Posterior vena cava (tissue), 2 donors: ENCODE measurements at regions not wholly inside any gene's neighbourhood (a gene's known extent, or its start where the extent isn't known, plus 50 kb on each side); places are given as distances from the start of the nearest gene placed in this dataset.
"Not testable (repeated sequence)": the region's sequence is repeated elsewhere in the genome, so short reads cannot be mapped to it uniquely, and the experiment has no call there.

Experiments used
- DNase-seq: peaks from one replicate; pipeline ENCODE4 v3.0.0-alpha.2; 2020; ENCODE audit warnings: low spot score
- intact Hi-C, 2 donors: fragments of 100-400 bp; cut with DNase I; formaldehyde crosslinking; loops; one replicate each; pipeline versions ENCODE4 v1.14.1 to v1.14.2; 2022 to 2023
- donor health status: DM: yes; HTN: yes; CAD: no.
- donor health status: DM: yes; HTN: yes; CAD: no.

DNA sequence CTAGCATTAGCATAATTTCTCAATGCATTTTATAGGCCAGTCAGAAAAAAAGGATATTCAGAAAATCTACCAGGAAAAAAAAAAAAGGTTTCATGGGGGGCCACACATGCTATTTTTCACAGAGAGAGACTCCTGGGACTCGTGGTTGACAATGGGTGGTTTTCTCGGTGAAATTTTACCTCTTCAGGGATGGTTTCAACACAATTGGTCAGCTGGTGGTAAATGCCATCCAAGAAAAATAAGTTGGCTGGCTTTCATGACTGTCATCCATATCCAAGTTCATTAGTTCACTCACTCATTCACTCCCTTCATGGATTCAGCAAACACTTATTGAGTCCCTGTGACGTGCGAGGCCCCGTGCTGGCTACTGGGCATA is 217.3 kb downstream of the SHQ1 start:
- intact Hi-C loops, result no loop called here

DNA sequence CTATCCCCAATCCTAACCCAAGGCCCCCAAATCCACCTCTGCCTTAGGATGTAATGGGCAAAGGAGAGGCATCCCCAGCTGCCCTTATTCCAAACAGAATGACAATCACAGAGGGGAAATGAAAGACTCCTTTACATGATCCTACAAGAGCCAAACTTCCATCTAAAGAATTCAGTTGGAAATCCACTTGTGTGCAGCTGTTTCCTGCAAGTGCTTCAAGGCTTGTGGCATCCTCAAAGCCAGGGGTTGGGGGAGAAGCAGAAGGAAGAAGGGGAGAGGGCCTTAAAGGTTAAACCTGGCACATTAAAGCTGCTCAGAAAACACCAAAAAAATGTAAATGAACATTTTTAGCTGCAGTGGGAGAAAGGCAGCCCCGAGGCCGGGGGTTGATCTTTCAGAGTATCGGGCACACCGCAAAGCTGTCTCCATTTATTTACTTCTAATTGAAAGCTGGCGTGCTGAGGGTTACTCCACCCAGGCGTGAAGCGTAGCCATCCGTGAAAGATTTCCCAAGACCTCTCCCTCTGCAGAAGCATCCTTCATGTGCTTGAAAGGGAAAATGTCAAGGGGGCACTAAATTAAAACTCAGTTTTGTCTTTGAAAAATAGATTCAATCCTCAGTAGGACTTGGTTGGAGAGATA is 217.8 kb downstream of the SHQ1 start:
- intact Hi-C loops, result no loop called here
- DNase-seq, result no peak

More for the DNA sequence above, 217.3 kb downstream of the SHQ1 start:
- no peak for DNase-seq

DNA sequence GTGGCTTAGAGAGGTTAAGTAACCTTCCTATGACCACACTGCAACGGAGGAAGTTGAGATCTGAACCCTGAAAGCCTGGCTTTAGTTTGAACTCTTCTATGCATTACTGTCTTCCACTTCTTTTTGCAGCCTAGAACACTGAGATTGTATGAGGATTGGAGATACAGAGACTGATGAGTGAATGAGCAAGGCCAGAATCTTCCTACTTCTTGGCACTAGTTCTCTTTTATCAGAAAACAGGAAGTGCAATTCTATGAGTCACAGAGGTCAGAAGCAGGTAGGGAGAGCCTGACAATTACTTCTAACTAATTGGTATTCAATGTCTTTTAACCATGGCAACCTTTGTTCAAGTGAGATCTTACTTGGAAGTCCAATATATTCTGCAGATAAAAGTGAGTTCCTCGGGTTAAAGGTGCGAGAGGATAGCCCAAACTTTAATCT is 219.0 kb downstream of the SHQ1 start:
- DNase-seq, result no peak
- intact Hi-C loops, result no loop called here

DNA sequence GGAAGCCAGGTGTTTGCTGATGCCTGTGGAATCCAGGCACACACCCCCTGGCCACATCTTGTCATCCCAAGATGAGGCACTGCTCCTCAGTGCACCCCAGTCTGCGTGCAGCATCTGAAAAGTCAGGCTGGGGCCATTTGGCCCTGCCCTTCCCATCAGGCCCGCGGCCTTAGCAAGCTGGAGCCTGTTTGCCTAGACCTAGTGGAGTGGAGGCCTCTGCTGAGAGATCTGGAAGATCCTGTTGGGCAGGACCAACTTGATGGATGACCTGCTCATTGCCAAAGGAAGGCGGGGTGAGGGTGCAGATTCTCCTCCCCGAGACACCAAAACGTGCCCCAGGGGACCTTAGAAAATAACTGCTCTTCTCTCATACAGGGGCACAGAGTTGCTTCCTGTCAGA is 220.2 kb downstream of the SHQ1 start:
- no peak for DNase-seq
- intact Hi-C loops, result no loop called here

DNA sequence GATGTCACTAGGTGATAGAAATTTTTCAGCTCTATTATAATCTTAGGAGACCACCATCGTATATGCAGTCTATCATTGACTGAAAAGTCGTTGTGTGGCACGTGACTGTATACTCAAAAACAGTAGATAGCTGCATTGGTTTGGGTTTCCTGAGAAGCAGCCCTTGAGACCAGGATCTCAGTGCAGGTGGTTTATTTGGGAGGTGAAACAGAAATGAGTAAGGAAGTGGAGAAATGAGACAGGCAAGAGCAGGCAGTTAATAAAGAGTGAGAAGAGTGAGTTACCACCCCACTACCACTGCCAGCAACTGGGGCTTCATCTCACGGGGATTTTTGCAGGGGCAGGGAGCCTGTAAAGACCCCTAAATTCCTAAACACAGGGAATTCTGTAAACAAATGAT is 221.0 kb downstream of the SHQ1 start:
- intact Hi-C loops, result no loop called here
- DNase-seq, result no peak

DNA sequence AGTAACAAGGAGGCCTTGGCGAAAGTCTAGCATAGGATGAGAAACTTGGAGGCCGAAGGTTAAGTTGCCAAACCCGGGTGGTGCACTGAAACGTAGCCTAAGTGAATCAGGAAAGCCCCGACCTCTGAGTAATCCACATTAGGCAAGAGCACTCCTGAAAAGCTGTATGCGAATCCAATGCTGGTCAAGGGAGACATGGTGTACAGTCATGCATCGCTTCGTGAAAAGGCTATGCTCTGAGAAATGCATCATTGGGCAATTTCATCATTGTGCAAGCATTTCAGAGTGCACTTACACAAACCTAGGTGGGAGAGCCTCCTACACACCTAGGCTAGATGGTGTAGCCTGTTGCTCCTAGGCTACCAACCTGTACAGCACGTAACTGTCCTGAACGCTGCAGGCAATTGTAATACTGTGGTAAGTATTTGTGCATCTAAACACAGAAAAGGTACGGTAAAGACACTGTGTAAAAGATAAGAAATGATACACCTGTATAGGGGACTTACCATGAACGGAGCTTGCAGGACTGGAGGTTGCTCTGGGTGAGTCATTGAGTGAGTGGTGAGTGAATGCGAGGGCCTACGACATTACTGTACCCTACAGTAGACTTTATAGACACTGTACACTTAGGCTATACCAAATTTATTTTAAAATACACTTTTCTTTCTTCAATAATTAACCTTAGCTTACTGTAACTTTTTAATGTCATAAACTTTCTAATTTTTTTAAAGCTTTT is 222.5 kb downstream of the SHQ1 start:
- intact Hi-C loops, result no loop called here
- DNase-seq, result no peak

DNA sequence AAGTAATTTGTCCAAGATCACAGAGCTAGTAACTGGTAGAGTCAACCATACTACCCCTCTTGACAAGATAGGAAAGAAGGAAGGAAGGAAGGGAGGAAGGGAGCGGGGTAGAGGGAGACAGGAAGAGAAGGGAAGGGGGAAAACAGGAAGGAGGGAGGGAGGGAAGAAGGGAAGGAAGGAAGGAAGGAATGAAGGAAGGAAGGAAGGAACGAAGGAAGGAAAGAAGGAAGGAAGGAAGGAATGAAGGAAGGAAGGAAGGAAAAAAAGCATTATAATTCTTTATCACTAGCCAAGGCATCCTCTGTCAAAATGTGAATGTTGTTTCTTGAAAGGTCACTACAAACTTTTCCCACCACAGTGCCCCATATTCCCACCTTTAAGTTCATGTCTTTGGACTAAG is 223.6 kb downstream of the SHQ1 start:
- no peak for DNase-seq
- intact Hi-C loops, result no loop called here

DNA sequence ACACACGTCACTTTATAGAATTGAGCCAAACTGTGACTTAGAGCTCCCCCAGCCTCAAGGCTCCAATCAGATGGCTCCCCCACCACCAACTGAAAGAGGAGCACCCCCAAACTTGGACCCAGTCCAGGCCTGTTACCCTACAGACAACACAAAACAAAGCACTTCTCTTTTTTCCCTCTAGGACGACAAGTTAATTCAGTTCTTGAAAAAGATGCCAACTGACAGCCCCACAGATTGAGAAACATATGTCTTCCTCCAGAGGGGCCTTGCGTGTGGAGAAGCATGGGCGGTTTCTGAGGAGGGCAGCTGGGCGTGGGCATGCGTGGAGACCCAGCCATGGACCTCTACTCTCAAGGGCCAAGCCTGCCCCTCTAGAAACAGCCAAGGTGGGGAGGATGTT is 229.5 kb downstream of the SHQ1 start:
- no peak for DNase-seq
- intact Hi-C loops, result no loop called here

DNA sequence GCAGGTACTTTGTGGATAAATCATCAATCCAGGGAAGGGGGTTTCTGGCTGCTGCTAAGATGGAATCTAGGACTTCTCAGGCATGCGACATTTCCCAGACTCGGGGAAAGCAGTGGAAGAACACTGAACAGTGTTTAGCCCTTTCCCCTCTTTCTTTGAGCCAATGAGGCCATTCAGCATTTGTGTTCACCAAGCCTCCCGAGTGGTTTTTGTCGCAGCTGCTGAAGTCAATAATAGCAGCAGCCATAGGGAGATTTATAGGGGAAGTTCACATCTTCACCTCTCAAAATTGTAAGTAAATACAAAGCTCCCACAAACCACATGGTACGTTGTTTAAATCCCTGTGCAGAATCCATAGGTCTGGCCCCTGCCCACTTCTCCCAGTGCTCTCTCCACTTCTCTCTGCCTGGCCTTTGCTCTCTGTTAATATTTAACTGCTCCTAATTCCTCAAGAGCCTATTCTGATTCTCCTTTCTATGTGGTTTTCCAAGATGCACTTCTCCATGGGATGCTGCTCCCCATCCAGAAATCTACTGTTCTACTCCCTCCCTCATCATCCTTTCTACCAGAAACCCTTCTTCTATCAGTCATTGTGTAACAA is 230.7 kb downstream of the SHQ1 start:
- no peak for DNase-seq
- intact Hi-C loops, result no loop called here

DNA sequence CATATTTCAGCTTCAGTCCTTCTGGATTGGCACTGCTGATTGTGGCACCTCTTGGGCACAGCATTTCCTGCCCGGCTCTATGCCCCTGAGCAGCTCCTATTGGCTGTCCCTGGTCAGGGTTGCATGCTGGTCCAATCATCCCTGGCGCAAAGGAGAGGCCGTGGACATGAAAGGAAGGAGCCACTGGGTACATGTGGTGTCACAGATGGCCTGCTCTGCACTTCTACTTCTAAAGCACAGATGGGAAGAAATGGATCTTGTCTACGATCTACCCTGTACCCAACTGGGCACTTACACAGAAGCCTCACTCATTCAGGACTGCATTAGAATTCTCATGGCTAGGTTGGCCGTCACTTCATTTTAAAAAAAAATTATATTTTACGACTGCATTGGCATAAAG is 232.5 kb downstream of the SHQ1 start:
- intact Hi-C loops, result no loop called here

DNA sequence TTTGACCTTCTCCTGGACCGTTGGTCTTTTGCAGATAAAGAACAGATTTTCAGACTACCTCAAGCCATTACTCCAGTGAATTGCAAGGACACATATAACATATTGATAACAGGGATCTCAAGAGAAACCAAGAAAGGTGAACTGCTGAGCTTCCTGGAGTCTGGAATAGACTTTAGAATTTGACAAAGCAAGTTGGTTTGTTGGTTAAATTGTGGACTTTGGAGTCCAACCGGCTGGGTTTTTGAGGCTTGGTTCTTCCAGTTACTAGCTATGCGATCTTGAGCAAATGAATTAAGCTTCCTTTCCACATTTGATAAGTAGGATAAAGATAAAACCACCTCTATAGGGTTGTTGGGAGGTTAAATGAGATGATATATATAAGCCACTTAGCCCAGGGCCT is 233.1 kb downstream of the SHQ1 start:
- intact Hi-C loops, result no loop called here
- no peak for DNase-seq

More for the DNA sequence above, 232.5 kb downstream of the SHQ1 start:
- no peak for DNase-seq

DNA sequence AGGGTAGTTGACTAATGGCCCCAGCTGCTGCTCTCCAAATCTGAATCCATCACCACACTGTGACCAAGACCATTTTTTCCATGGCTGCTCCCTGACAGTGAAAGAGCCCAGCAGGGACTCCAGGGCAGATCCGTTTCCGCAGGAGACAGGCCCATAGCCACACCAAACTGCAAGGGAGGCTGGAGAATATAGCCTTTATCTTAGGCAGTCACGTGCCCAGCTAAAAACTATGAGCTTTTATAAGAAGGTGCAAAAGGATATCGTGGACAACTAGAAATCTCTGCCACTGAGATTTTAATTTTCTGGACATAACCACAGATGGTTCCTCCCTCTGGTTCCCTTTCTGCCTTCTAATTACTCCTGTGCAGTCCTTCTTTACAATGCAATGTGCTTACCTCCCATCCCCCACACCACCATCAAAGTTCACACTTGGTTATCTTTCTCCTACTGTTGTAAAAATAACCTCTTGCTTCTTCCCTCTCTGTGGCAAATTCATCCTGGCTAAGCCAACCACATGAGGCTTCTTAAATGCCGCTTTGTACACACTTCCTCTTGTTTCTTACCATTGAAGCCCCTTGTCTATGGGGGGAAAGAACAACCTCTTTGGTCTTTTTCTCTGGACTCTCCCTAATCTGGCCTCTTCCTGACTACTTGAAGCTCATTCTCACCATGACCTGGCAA is 233.7 kb downstream of the SHQ1 start:
- DNase-seq, result no peak
- intact Hi-C loops, result no loop called here

DNA sequence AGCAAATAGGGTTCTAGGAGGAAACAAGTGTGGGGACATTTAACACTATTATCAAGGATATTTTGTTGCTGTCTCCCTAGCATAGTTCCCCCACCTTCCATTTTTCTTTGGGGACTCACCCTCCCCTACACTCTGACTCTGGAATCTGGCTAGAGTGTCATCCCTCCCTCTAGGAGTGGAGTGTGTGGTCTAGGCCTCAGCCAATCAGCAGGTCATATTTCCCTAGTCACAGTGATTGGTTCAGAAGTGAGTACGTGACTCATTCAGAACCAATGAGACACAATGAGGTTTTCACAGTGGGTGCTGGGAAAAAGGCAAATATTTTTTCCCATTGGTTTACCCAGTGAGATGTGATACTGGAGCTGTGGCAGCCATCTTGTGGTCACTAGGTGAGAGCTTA is 234.4 kb downstream of the SHQ1 start:
- intact Hi-C loops, result loop anchor here in 1 of 2 donors (1.0 kb wide), 1 partner anchor 25 kb away; no protein-coding TSS in a partner anchor
- DNase-seq, result no peak

DNA sequence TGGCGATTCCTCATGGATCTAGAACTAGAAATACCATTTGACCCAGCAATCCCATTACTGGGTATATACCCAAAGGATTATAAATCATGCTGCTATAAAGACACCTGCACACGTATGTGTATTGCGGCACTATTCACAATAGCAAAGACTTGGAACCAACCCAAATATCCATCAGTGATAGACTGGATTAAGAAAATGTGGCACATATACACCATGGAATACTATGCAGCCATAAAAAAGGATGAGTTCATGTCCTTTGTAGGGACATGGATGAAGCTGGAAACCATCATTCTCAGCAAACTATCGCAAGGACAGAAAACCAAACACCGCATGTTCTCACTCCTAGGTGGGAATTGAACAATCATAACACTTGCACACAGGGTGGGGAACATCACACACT is 239.1 kb downstream of the SHQ1 start:
- intact Hi-C loops, DNase-seq: not testable (repeated sequence)

DNA sequence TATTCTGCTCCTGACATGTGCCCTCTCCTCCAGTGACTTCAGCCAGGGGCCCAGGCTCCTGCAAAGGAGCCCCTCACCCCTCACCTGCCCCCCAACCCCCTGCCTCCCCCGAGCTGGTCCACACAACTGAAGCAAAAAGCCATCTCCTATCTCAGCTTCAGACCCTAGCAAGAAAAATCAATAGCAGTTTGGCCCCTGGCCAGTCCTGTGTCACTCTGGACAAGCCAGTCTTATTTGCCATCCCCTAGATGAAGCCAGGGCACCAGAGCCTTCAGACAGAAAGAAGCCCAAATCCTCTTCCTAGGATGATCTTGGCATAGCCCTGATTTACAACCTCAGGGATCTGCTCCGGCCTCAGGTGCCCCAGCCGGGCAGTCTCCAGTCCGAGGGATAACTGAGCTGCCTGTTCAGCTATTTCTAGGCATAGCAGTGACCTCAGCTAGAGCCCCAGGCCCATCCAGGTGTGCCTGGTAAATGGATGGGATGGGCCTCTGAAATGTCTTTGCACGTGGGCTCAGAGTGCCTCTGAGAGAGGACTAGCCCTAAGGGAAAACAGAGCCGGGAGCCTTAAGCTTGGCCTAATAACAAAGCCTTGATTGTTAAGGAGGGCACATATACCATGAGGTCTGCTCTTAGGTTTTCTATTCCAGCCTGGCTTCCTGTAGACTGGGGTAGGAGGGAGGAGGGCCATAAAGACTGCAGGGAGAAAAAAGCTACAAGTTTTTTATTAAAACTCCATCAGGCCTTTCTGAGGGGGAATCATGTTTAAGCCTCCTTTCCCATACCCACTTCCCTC is 242.0 kb downstream of the SHQ1 start:
- DNase-seq, result no peak
- intact Hi-C loops, result no loop called here

DNA sequence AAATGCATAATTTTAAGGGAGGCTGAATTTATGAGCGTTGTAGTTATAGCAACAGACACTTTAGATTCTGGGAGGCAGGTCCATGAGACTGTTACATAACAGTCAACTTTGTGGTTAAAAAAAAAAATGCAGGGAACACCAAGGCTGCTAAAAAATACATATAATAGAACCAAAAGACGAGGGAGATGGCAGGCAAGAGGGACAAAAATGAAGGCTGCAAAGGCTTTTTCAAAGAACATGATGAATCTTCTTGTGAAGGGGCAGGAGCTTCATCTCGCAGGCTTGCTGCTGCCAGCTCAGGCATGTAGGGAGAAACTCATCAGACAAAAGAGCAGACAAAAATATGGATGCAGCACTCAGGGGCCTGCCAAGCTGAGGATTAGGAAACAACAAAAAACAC is 243.9 kb downstream of the SHQ1 start:
- no peak for DNase-seq
- intact Hi-C loops, result no loop called here

DNA sequence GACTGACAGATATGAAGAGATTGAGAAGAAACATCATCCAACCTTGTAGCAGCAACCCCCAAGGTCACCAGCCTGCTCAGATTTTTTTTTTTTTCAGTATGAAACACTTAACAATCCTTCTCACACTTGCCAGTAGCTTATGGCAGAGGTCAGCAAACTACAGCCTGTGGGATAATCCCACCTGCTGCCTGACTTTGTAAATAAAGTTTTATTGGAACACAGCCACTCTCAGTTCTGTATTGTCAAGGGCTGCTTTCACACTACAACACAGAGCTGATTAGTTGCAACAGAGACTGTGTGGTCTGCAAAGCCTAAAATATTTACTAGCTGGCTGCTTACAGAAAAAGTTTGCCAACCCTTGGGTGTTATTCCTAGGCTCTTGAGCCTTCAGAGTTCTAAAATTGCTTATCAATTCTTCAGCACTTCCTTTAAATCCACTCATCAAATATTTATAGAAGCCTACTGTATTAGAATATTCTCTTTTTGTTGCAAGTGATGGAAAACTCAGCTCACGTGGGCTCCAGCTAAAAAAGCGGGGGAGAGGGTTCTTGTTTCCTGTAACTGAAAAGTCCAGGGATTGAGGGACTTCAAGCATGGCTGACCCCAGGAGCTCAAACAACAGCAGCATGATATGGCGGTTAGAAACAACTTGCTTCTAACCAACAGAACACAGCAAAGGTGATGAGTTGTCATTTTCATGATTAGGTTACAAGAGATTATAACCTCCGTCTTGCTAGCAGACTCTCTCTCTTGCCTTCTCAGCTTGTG is 246.1 kb downstream of the SHQ1 start:
- DNase-seq, result no peak
- intact Hi-C loops, result no loop called here

DNA sequence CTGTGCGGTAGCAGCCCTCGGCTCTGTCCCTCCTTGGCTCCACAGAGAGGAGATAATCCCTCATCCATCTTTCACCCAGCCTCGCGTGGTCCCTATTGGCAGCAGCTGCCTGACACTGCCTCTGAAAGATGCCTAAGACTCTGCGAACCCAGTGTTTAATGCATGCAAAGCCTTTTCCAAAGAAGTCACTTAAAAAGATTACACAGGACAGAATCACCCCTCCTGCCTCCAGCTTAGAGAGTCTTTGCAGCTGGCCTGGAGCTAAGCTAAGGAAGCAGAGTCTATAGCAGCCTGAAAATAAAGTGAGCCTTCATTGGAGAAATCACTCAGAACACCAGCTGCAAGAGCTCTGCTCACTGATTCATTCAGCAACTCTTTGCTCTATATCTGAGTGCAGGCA is 247.2 kb downstream of the SHQ1 start:
- intact Hi-C loops, result no loop called here
- no peak for DNase-seq

DNA sequence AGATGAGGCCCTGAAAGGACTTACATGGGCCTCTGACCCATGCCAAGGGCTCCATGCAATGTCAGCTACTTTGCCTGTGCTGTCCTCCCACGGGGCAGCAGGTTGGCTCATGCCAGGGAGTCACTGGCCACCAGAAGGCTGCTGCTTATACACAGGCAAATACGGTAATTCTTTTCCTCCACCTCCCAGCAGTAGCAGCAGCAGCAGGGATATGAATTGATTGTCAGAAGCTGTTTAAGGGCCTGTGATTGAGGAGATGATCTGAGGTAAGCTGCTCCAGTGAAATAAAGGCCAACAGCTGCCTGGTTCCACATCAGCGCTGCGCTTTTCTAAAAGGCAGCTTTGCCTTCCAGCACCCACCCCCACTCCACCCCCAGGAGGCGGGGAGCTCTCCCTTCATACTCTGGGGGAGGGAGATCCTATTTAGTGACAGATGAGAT is 250.5 kb downstream of the SHQ1 start:
- intact Hi-C loops, result no loop called here
- DNase-seq, result no peak
